NCI-H2029 treated with DMSO at 0.1 percent for 48 hours (cell line): ENCODE measurements at regions not wholly inside any gene's neighbourhood (a gene's known extent, or its start where the extent isn't known, plus 50 kb on each side); places are given as distances from the start of the nearest gene placed in this dataset.
A peak's percentile ranks its signal among the peaks of the same experiment; 100 is the strongest.
"Not testable (repeated sequence)": the region's sequence is repeated elsewhere in the genome, so short reads cannot be mapped to it uniquely, and the experiment has no call there.

Source experiments
- DNase-seq: peaks from one replicate; lab custom pipeline; 2025; lab: John Stamatoyannopoulos, UW

GRCh38 chr11:22920939-22921565 lies 60.8 kb upstream of the CCDC179 start:
- DNase-seq: peak; percentile 51

- DNase-seq: no peak
Measured at GRCh38 chr11:22922672-22923071, 62.4 kb upstream of the CCDC179 start.

- DNase-seq: no peak
Measured at GRCh38 chr11:22923561-22923960, 63.3 kb upstream of the CCDC179 start.

GRCh38 chr11:22926341-22926740 lies 66.1 kb upstream of the CCDC179 start:
- DNase-seq: no peak

DNA sequence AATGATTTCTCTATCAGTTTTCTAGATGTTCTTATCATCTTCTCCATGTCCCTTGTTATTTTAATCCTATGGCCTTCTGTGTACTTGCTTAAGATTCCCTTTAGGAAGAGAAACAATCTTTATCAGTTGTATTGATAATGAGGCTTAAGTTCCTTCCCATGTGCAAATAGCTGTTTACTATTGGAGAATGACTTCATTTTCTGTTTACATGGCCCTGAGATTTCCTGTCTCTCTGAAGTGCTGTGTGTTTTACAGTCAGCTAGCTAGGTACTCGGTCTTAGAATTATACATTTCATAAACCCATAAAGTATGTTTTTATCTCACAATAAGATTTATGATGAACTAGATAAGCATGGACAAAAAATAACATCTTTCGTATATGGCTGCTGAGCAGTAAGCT lies 67.5 kb upstream of the CCDC179 start:
- DNase-seq: peak; percentile 17

GRCh38 chr11:22928207-22928917 lies 68.1 kb upstream of the CCDC179 start:
- no peak for DNase-seq

GRCh38 chr11:22930816-22931594 lies 70.7 kb upstream of the CCDC179 start:
- DNase-seq: no peak

DNA sequence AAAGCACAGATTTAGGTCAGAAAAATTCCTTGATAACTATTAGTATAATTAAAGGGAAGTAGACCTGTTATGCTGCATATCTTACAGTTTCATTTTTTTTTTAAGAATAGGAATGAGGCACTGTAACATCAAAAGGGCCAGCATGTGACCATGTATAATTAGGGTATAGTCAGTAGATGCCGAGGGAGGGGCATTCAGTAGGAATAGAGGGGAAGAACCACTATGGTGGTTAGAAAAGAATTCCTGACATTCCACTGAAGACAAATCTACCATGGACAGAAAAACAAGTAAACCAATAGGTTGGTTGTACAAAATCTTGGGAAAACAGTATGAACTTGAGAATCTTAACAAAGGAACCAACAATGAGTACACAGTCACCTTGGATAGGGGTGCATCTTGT lies 78.4 kb upstream of the CCDC179 start:
- DNase-seq: no peak

- DNase-seq: not testable (repeated sequence)
Measured at GRCh38 chr11:22941544-22941943, 81.3 kb upstream of the CCDC179 start.

GRCh38 chr11:22957786-22958185 lies 97.5 kb upstream of the CCDC179 start:
- no peak for DNase-seq

DNA sequence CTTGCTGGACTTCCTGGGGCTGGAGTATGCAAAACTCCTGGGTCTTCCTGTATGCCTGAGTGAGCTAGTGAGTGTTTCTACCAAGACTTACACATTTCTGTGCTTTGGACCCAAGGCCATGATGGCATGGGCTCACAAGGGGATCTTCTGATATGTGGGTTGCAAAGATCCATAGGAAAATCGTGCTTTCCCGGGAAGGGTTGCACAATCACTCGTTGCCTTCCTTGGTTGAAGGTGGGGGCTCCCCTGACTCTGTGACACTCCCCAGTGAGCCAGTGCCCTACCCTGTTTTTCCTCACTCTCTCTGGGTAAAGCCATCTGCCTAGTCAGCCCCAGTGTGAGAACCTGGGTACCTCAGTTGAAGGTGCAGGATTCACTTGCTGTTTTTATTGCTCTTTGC lies 114.0 kb upstream of the CCDC179 start:
- no peak for DNase-seq

GRCh38 chr11:22976146-22976545 lies 115.9 kb upstream of the CCDC179 start:
- no peak for DNase-seq

DNA sequence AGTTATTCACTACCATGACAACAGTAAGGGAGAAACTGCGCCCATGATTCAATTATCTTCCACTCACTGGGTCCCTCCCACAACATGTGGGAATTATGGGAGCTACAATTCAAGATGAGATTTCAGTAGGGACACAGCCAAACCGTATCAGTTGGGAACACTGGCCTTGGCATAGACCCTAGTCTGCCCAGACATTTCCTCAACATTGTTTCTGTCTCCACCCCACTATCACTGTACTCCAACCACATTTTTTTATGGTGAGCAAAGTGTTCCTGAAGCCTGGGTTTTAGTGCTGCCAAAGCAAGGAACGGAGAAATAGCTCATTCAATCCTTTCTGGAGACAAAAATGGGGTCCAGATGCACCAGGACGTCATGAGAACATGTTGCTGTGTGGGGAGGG lies 122.6 kb upstream of the CCDC179 start:
- no peak for DNase-seq

DNA sequence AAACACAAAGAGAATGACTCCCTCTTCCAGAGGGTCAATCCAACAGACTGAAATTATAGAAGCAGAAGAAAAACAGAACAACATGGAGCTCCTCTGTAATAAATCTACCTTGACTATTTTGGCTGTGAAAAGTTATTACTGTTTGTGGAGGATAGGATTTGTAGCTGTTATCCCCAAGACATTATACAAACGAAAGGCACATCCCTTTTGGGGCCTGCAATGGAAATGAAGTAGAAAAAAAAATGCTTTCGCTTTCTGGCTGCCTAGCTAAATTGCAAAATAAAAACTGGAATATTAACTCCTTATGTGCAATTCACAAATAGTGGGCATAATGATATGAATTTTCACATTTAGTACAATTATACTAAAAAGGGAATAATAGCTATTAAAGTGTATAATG lies 123.8 kb upstream of the CCDC179 start:
- DNase-seq: no peak

DNA sequence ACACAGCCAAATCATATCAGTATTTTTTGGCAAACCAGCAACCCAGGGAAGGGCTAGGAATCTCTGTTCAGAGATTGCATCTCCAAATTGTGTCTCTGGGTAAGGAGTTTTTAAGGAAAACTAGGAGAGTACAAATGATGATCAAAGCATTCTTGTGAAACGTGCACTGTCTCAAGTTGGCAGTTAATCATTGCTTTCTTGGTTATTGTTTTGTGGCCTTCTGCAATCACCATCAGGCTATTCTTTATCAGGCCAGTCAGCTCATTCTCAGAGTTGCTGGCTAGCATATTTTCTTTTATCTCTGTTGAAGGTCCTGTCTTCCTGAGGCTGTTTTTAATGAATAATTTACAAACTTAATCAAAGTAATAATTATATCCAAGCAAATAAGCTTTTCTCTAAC lies 129.1 kb upstream of the CCDC179 start:
- DNase-seq: no peak

GRCh38 chr11:22991196-22991595 lies 130.9 kb upstream of the CCDC179 start:
- DNase-seq: no peak

- DNase-seq: no peak
Measured at GRCh38 chr11:23006730-23007129, 146.5 kb upstream of the CCDC179 start.

GRCh38 chr11:23010790-23011335 lies 150.6 kb upstream of the CCDC179 start:
- no peak for DNase-seq

GRCh38 chr11:23012930-23013329 lies 152.7 kb upstream of the CCDC179 start:
- no peak for DNase-seq

- DNase-seq: no peak
Measured at GRCh38 chr11:23013509-23013908, 153.2 kb upstream of the CCDC179 start.

DNA sequence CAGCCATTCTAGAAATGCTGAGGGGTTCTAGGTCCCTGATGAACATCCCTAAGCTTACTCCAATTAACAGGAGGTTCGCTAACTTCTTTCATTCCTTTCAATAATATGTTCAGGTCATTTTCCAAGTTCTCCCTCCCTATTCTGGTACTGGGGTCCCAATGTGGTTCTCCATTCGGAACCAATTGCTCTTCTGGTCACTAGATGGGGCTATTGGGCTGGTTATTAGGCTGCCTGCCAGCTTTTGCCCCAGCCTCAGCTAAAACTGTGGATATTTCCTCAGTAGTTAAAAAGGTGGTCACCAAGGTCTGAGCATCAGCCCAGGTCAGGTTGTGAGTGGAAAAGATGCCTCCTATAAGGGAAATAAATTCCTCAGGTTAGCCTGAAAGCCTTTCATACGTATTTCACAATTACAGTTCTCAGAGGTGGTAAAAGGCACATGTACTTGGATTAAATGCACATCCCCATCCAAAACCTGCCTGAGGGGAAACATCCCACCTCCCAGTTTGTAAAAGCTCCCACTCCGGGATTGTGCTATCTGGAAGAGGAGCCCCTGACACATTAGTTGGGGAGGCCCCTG lies 161.1 kb upstream of the CCDC179 start:
- DNase-seq: peak; percentile 1

GRCh38 chr11:23022854-23023253 lies 162.6 kb upstream of the CCDC179 start:
- no peak for DNase-seq
